IMR-90 (cell line): ENCODE measurements at regions not wholly inside any gene's neighbourhood (a gene's known extent, or its start where the extent isn't known, plus 50 kb on each side); places are given as distances from the start of the nearest gene placed in this dataset.

ENCODE experiments used
- ATAC-seq: fragments of 200-7000 bp; cut with Tn5 transposase; 2 replicates; pipeline ENCODE4 v1.9.1; 2020; ENCODE audit warnings: low read depth, mild to moderate bottlenecking, moderate library complexity
- BruUV-seq: library from RNA; stranded (reverse); fragments of 400-500 nt; replicated peaks from 2 replicates; lab custom pipeline; 2021; lab: Mats Ljungman, UMichigan
- CTCF ChIA-PET: fragments of 300-600 bp; formaldehyde crosslinking; extraction: SDS; loops from one replicate; lab custom pipeline; 2021; ENCODE audit warnings: antibody characterized with exemption; lab: Yijun Ruan, JAX
- POLR2A ChIA-PET: fragments of 300-600 bp; sonication (Branson Sonifier 250); formaldehyde crosslinking; loops from one replicate; lab custom pipeline; 2022; ENCODE audit warnings: antibody characterized with exemption; ENCODE audit not compliant: unreplicated experiment; lab: Charles Lee
- DNase-seq: peaks from one replicate; pipeline ENCODE4 v3.0.0; 2013
- H2AFZ ChIP-seq: replicated peaks from 2 replicates; pipeline ENCODE3; 2013; ENCODE audit warnings: low read length, mild to moderate bottlenecking; ENCODE audit not compliant: poor library complexity
- H2AK5ac ChIP-seq: 2 replicates; pipeline ENCODE4 v1.6.1; 2013; ENCODE audit warnings: low read depth, low read length, inconsistent platforms
- H2AK9ac ChIP-seq: replicated peaks from 2 replicates; pipeline ENCODE3; 2013; ENCODE audit warnings: mild to moderate bottlenecking, low read depth, low read length, moderate library complexity; ENCODE audit not compliant: poor library complexity
- H2BK120ac ChIP-seq: 2 replicates; pipeline ENCODE4 v1.6.1; 2013; ENCODE audit warnings: low read depth, low read length, inconsistent platforms
- H2BK15ac ChIP-seq: 3 replicates; pipeline ENCODE4 v1.6.1; 2013; ENCODE audit warnings: low read depth, low read length, inconsistent platforms
- H2BK20ac ChIP-seq: 2 replicates; pipeline ENCODE4 v1.6.1; 2013; ENCODE audit warnings: low read depth, mild to moderate bottlenecking, inconsistent platforms, low read length, moderate library complexity
- H2BK5ac ChIP-seq: 2 replicates; pipeline ENCODE4 v1.6.1; 2013; ENCODE audit warnings: mild to moderate bottlenecking, low read depth, low read length, inconsistent platforms; ENCODE audit not compliant: poor library complexity, severe bottlenecking
- H3K14ac ChIP-seq: replicated peaks from 2 replicates; pipeline ENCODE4 v1.6.1; 2013; ENCODE audit warnings: low read depth, low read length, inconsistent platforms
- H3K18ac ChIP-seq: 2 replicates; pipeline ENCODE4 v1.6.1; 2013; ENCODE audit warnings: low read depth, low read length, control low read depth
- H3K23ac ChIP-seq: 2 replicates; pipeline ENCODE4 v1.6.1; 2013; ENCODE audit warnings: low read depth, low read length, inconsistent platforms
- H3K27ac ChIP-seq: 2 replicates; pipeline ENCODE4 v1.5.1; 2013; ENCODE audit warnings: mild to moderate bottlenecking, control low read depth, low read length; ENCODE audit not compliant: insufficient read depth
- H3K27me3 ChIP-seq: 2 replicates; pipeline ENCODE4 v1.6.1; 2013; ENCODE audit warnings: low read length; ENCODE audit not compliant: control insufficient read depth, insufficient read depth
- H3K36me3 ChIP-seq: 2 replicates; pipeline ENCODE4 v1.6.1; 2013; ENCODE audit warnings: low read length, mixed read lengths; ENCODE audit not compliant: control insufficient read depth, insufficient read depth
- H3K4ac ChIP-seq: 2 replicates; pipeline ENCODE4 v1.6.1; 2013; ENCODE audit warnings: low read depth, low read length, inconsistent platforms
- H3K4me1 ChIP-seq: 2 replicates; pipeline ENCODE4 v1.6.1; 2013; ENCODE audit warnings: low read length, mixed read lengths; ENCODE audit not compliant: control insufficient read depth, insufficient read depth
- H3K4me2 ChIP-seq: 2 replicates; pipeline ENCODE4 v1.6.1; 2013; ENCODE audit warnings: low read depth, mild to moderate bottlenecking, control low read depth, low read length, moderate library complexity
- H3K4me3 ChIP-seq: 2 replicates; pipeline ENCODE4 v1.5.1; 2013; ENCODE audit warnings: low read depth, mild to moderate bottlenecking, control low read depth, low read length, moderate library complexity; ENCODE audit not compliant: insufficient read depth
- H3K56ac ChIP-seq: 2 replicates; pipeline ENCODE4 v1.6.1; 2013; ENCODE audit warnings: low read length, inconsistent platforms; ENCODE audit not compliant: insufficient read depth; ENCODE audit errors: extremely low read depth
- H3K79me1 ChIP-seq, 2 experiments: 2 replicates each; pipeline ENCODE4 v1.6.1; 2013; ENCODE audit warnings: low read length in 2 of 2, inconsistent platforms in 1 of 2, low read depth in 1 of 2
- H3K9ac ChIP-seq: 2 replicates; pipeline ENCODE4 v1.6.1; 2013; ENCODE audit warnings: low read depth, low read length, control low read depth
- H3K9me1 ChIP-seq: 2 replicates; pipeline ENCODE4 v1.6.1; 2013; ENCODE audit warnings: low read length, inconsistent platforms; ENCODE audit not compliant: insufficient read depth
- H3K9me3 ChIP-seq: 2 replicates; pipeline ENCODE4 v1.6.1; 2013; ENCODE audit warnings: low read length; ENCODE audit not compliant: control insufficient read depth, insufficient read depth
- H4K20me1 ChIP-seq: 2 replicates; pipeline ENCODE4 v1.6.1; 2013; ENCODE audit warnings: low read length, inconsistent platforms; ENCODE audit not compliant: insufficient read depth
- H4K5ac ChIP-seq: 2 replicates; pipeline ENCODE4 v1.6.1; 2013; ENCODE audit warnings: mild to moderate bottlenecking, low read depth, low read length, control low read depth
- H4K8ac ChIP-seq, 2 experiments: 2 replicates each; pipeline ENCODE4 v1.6.1; 2013; ENCODE audit warnings: low read depth in 2 of 2, low read length in 2 of 2, control low read depth in 1 of 2, inconsistent platforms in 1 of 2
- H4K91ac ChIP-seq: 2 replicates; pipeline ENCODE4 v1.6.1; 2013; ENCODE audit warnings: low read depth, low read length, inconsistent platforms; ENCODE audit not compliant: insufficient read depth
- ELK1 ChIP-seq: fragments of 150-350 bp; IDR thresholded peaks from 2 replicates; pipeline ENCODE4 v1.6.1; 2016; ENCODE audit warnings: low read depth, mild to moderate bottlenecking, low read length, moderate library complexity, borderline replicate concordance
- RFX5 ChIP-seq: IDR thresholded peaks from 2 replicates; pipeline ENCODE4 v1.8.0; 2012; ENCODE audit warnings: low read depth, mild to moderate bottlenecking, low read length, moderate library complexity
- WGBS, 2 experiments: methylation state at CpG; one replicate each; pipeline versions ENCODE4 v1.1.5 to v1.1.7; 2013; ENCODE audit warnings: missing lambda C conversion rate in 2 of 2; ENCODE audit not compliant: insufficient read length in 1 of 2; ENCODE audit errors: extremely low coverage in 2 of 2; 5-methylcytosine and 5-hydroxymethylcytosine counted together
- dilution Hi-C: fragments of 300-500 bp; cut with HindIII; formaldehyde crosslinking; loops from one replicate; pipeline ENCODE4 v1.14.3; 2018; ENCODE audit warnings: low sequenced_read_pairs; ENCODE audit not compliant: unreplicated experiment
- in situ Hi-C: fragments of 300-500 bp; cut with MboI; formaldehyde crosslinking; loops from 3 replicates; pipeline ENCODE4 v1.14.3; 2019; ENCODE audit warnings: low sequenced_read_pairs, inconsistent platforms, mixed read lengths
- intact Hi-C: fragments of 100-400 bp; cut with micrococcal nuclease; formaldehyde crosslinking; loops from 2 replicates; pipeline ENCODE4 v1.10.0; 2022
- TF ChIP-seq, protein P1 (sequence below): conservative IDR thresholded peaks from 2 replicates; pipeline ENCODE4 v1.5.1; 2012; ENCODE audit warnings: mild to moderate bottlenecking, low read depth, low read length, improper control_type of control experiment

DNA sequence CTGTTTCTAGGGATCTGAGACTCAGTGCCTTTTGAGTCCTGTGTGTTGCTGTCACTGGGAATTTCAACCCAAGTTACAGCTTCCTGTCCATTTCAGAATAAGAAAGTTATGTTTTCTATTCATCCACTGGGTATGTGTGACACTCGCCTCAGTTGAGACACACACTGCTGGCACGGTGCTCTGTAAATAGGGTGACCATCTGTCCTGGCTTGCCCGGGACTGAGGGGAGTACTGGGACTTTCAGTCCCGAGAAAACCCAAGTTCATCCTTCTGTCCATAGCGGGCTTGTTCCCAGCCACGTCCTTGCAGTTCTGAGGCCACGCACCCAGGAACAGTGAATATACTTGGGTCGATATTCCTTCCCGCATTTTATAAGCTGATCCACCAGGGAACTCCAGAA, 56.3 kb upstream of the DISP3 start:
- no peak overlapping the region for H3K56ac ChIP-seq
- no peak overlapping the region for H2BK20ac ChIP-seq
- ChIA-PET POLR2A (no interaction called here), CTCF (no interaction called here)
- no peak overlapping the region for H4K8ac ChIP-seq
- H2BK15ac ChIP-seq, result no peak overlapping the region
- dilution Hi-C loops (no loop called here), in situ Hi-C loops (no loop called here), intact Hi-C loops (no loop called here)
- H3K27me3 ChIP-seq, result no peaks in the 10 kb centered on the region
- no peaks in the 10 kb centered on the region for H3K36me3 ChIP-seq
- H2AK9ac ChIP-seq, result no peak overlapping the region
- WGBS, 2 experiments, result 41% methylated on average over 3 of the region's 9 CpGs; no CpG with 5 or more reads in 1 of the 2 experiments
- no peaks in the 10 kb centered on the region for H4K20me1 ChIP-seq
- H3K79me1 ChIP-seq, result no peaks in the 10 kb centered on the region
- no peak overlapping the region for H2BK120ac ChIP-seq
- H3K4me2 ChIP-seq, result no peak overlapping the region
- ATAC-seq (no peak), DNase-seq (no peak)
- H3K9me1 ChIP-seq, result no peaks in the 10 kb centered on the region
- H3K4me3 ChIP-seq, result no peak overlapping the region
- H3K18ac ChIP-seq, result no peak overlapping the region
- no peak overlapping the region for H4K91ac ChIP-seq
- H3K23ac ChIP-seq, result no peak overlapping the region
- no TSS peak for BruUV-seq
- H2AFZ ChIP-seq, result no peak overlapping the region
- H3K4me1 ChIP-seq, result no peaks in the 10 kb centered on the region
- no peak overlapping the region for H3K9ac ChIP-seq
- no peaks in the 10 kb centered on the region for H3K9me3 ChIP-seq
- H3K14ac ChIP-seq, result no peak overlapping the region
- TF ChIP-seq RFX5 (no peak), ELK1 (no peak)
- TF ChIP-seq, protein P1, sequence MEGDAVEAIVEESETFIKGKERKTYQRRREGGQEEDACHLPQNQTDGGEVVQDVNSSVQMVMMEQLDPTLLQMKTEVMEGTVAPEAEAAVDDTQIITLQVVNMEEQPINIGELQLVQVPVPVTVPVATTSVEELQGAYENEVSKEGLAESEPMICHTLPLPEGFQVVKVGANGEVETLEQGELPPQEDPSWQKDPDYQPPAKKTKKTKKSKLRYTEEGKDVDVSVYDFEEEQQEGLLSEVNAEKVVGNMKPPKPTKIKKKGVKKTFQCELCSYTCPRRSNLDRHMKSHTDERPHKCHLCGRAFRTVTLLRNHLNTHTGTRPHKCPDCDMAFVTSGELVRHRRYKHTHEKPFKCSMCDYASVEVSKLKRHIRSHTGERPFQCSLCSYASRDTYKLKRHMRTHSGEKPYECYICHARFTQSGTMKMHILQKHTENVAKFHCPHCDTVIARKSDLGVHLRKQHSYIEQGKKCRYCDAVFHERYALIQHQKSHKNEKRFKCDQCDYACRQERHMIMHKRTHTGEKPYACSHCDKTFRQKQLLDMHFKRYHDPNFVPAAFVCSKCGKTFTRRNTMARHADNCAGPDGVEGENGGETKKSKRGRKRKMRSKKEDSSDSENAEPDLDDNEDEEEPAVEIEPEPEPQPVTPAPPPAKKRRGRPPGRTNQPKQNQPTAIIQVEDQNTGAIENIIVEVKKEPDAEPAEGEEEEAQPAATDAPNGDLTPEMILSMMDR, result no peak
- no peak overlapping the region for H3K27ac ChIP-seq
- no peak overlapping the region for H4K5ac ChIP-seq
- H2AK5ac ChIP-seq, result no peak overlapping the region
- no peak overlapping the region for H2BK5ac ChIP-seq
- no peak overlapping the region for H3K4ac ChIP-seq
